IPS-18c (cell line): ENCODE measurements at regions not wholly inside any gene's neighbourhood (a gene's known extent, or its start where the extent isn't known, plus 50 kb on each side); places are given as distances from the start of the nearest gene placed in this dataset.

Experiments used
- H3K4me3 ChIP-seq: 2 replicates; pipeline ENCODE4 v1.7.0; 2013; ENCODE audit warnings: low read depth, mild to moderate bottlenecking, low read length, moderate library complexity; ENCODE audit not compliant: insufficient read depth
- H3K9me3 ChIP-seq: one replicate; pipeline ENCODE4 v1.6.1; 2013; ENCODE audit warnings: mild to moderate bottlenecking, low read length, moderate library complexity; ENCODE audit not compliant: control insufficient read depth, insufficient read depth

- peaks cover 6% of the 10 kb centered on the region for H3K9me3 ChIP-seq
- no peak overlapping the region for H3K4me3 ChIP-seq
These were observed 199.3 kb upstream of the ZC3H12A start for GRCh38 chr1:37274938-37275631.

GRCh38 chr1:37277366-37277765 lies 197.0 kb upstream of the ZC3H12A start:
- peaks cover 6% of the 10 kb centered on the region for H3K9me3 ChIP-seq
- no peak overlapping the region for H3K4me3 ChIP-seq

GRCh38 chr1:37281354-37281753 lies 193.0 kb upstream of the ZC3H12A start:
- no peak overlapping the region for H3K4me3 ChIP-seq

GRCh38 chr1:37282764-37283163 lies 191.6 kb upstream of the ZC3H12A start:
- peaks cover 4% of the 10 kb centered on the region for H3K9me3 ChIP-seq
- H3K4me3 ChIP-seq, result no peak overlapping the region

More at GRCh38 chr1:37281354-37281753, 193.0 kb upstream of the ZC3H12A start:
- peaks cover 4% of the 10 kb centered on the region for H3K9me3 ChIP-seq

GRCh38 chr1:37284053-37284452 lies 190.3 kb upstream of the ZC3H12A start:
- peaks cover 4% of the 10 kb centered on the region for H3K9me3 ChIP-seq
- H3K4me3 ChIP-seq, result no peak overlapping the region

- H3K9me3 ChIP-seq, result peaks cover 2% of the 10 kb centered on the region
These were observed 187.5 kb upstream of the ZC3H12A start for GRCh38 chr1:37286881-37287280.

GRCh38 chr1:37288900-37289299 lies 185.5 kb upstream of the ZC3H12A start:
- Histone ChIP-seq H3K4me3 (no peak overlapping the region), H3K9me3 (peaks cover 2% of the 10 kb centered on the region)

More at GRCh38 chr1:37286881-37287280, 187.5 kb upstream of the ZC3H12A start:
- no peak overlapping the region for H3K4me3 ChIP-seq

GRCh38 chr1:37290718-37291117 lies 183.7 kb upstream of the ZC3H12A start:
- H3K4me3 ChIP-seq, result no peak overlapping the region

GRCh38 chr1:37292789-37293188 lies 181.6 kb upstream of the ZC3H12A start:
- Histone ChIP-seq H3K9me3 (no peaks in the 10 kb centered on the region), H3K4me3 (no peak overlapping the region)

More at GRCh38 chr1:37290718-37291117, 183.7 kb upstream of the ZC3H12A start:
- H3K9me3 ChIP-seq, result peaks cover 2% of the 10 kb centered on the region

GRCh38 chr1:37294096-37294495 lies 180.3 kb upstream of the ZC3H12A start:
- H3K4me3 ChIP-seq, result no peak overlapping the region
- H3K9me3 ChIP-seq, result no peaks in the 10 kb centered on the region

GRCh38 chr1:37294529-37294928 lies 179.9 kb upstream of the ZC3H12A start:
- Histone ChIP-seq H3K9me3 (no peaks in the 10 kb centered on the region), H3K4me3 (no peak overlapping the region)

- no peak overlapping the region for H3K4me3 ChIP-seq
- H3K9me3 ChIP-seq, result no peaks in the 10 kb centered on the region
These were observed 175.6 kb upstream of the ZC3H12A start for GRCh38 chr1:37298769-37299168.

- no peaks in the 10 kb centered on the region for H3K9me3 ChIP-seq
- no peak overlapping the region for H3K4me3 ChIP-seq
These were observed 175.2 kb upstream of the ZC3H12A start for GRCh38 chr1:37299216-37299615.

GRCh38 chr1:37303884-37304574 lies 170.4 kb upstream of the ZC3H12A start:
- Histone ChIP-seq H3K9me3 (no peaks in the 10 kb centered on the region), H3K4me3 (no peak overlapping the region)

GRCh38 chr1:37305108-37305507 lies 169.3 kb upstream of the ZC3H12A start:
- no peaks in the 10 kb centered on the region for H3K9me3 ChIP-seq

GRCh38 chr1:37305841-37306240 lies 168.5 kb upstream of the ZC3H12A start:
- Histone ChIP-seq H3K9me3 (no peaks in the 10 kb centered on the region), H3K4me3 (no peak overlapping the region)

More at GRCh38 chr1:37305108-37305507, 169.3 kb upstream of the ZC3H12A start:
- no peak overlapping the region for H3K4me3 ChIP-seq

- Histone ChIP-seq H3K4me3 (no peak overlapping the region), H3K9me3 (no peaks in the 10 kb centered on the region)
These were observed 167.9 kb upstream of the ZC3H12A start for GRCh38 chr1:37306461-37306860.

GRCh38 chr1:37306871-37307270 lies 167.5 kb upstream of the ZC3H12A start:
- no peaks in the 10 kb centered on the region for H3K9me3 ChIP-seq
- H3K4me3 ChIP-seq, result no peak overlapping the region
